GM13977 (cell line): ENCODE measurements at regions not wholly inside any gene's neighbourhood (a gene's known extent, or its start where the extent isn't known, plus 50 kb on each side); places are given as distances from the start of the nearest gene placed in this dataset.
"Not testable (repeated sequence)": the region's sequence is repeated elsewhere in the genome, so short reads cannot be mapped to it uniquely, and the experiment has no call there.

Experiments
- DNase-seq: peaks from one replicate; pipeline ENCODE4 v3.0.0; 2012; ENCODE audit warnings: low spot score
- in situ Hi-C: fragments of 300-500 bp; cut with MboI; formaldehyde crosslinking; loops from one replicate; pipeline ENCODE4 v1.12.0; 2022; ENCODE audit warnings: low sequenced_read_pairs, low pct_unique_long_range_greater_than_20kb, mixed read lengths, inconsistent platforms; ENCODE audit not compliant: unreplicated experiment
- TF ChIP-seq, protein P1 (sequence below): IDR thresholded peaks from 2 replicates; pipeline ENCODE4 v1.5.1; 2012; ENCODE audit warnings: mild to moderate bottlenecking, control low read depth; ENCODE audit not compliant: insufficient read depth; ENCODE audit errors: extremely low read depth, missing control alignments

DNA sequence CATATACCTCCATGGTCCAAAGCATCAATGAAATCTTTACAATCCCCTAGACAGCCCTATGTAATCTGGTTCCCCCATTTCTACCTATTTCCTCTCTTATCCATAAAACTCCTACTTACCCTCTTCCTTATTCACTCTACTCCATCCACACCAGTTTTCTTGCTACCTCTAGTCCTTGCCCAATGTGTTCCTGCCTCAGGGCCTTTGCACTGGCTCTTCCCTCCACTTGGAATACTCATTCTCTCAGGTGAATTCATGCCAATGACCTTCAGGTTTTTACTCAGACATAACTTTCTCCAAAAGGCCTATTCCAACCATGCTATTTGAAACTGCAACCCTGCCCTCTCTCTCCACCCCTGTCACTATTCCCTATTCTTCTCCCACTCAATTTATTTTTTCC, 138.7 kb upstream of the KRR1 start:
- TF ChIP-seq, protein P1, sequence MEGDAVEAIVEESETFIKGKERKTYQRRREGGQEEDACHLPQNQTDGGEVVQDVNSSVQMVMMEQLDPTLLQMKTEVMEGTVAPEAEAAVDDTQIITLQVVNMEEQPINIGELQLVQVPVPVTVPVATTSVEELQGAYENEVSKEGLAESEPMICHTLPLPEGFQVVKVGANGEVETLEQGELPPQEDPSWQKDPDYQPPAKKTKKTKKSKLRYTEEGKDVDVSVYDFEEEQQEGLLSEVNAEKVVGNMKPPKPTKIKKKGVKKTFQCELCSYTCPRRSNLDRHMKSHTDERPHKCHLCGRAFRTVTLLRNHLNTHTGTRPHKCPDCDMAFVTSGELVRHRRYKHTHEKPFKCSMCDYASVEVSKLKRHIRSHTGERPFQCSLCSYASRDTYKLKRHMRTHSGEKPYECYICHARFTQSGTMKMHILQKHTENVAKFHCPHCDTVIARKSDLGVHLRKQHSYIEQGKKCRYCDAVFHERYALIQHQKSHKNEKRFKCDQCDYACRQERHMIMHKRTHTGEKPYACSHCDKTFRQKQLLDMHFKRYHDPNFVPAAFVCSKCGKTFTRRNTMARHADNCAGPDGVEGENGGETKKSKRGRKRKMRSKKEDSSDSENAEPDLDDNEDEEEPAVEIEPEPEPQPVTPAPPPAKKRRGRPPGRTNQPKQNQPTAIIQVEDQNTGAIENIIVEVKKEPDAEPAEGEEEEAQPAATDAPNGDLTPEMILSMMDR: no peak
- in situ Hi-C loops: no loop called here
- DNase-seq: no peak

DNA sequence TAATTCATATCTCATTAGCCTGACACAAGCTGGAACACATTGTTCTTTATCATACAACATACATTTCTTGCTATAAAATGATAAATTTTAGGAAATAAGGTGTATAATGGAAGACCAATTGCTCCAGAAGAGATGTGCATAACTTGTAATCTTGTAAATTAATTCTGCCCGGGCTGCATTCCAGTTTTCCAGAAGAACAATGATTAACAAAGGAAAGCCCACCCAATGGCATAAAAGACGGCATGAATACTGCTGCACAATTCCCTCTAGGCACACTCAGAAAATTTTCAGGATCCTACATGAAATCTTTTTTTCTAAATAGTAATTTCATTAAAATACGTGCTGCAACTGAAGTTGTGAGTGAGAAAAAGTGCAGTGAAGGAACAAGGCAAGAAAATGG, 137.4 kb upstream of the KRR1 start:
- TF ChIP-seq, protein P1: no peak
- in situ Hi-C loops: no loop called here
- DNase-seq: no peak

DNA sequence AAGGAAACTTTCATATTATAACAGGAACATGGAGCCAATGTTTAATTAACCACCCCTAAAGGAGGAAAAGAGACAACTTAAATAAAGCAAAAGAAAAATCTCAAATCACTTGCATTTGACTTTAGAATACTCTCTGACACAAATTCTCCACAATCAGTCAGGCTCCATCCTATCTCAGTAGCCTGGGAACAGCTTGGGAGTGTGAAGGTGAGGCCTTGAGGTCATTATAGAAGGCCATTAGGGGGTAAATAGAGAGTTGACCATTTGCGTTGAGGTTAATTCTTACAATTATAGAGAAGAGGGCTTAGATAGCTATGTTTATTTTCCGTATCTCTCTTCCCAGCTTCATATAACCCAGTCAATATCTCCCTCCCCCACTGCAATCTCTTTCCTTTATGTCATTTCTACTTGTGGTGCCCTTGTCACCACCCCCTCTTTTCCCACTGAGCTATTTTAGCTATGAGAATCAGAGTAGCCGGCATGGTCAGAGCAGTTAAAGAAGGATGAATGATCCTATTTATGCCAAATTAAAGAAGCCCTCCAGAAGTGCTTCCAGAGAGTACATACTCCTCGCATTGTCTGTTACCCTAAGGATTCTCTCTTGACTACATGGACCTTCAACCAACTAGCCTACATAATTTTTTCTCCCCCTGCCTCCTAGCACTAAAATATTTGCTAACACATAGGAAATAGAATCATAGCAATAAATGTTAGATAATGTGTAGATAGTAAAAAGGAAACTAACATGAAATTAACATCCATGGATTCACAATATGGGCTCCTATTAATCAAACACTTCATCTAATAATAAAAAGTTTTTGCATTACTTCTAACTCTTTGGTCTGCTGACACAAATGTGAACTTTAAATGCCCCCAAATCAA, 135.2 kb upstream of the KRR1 start:
- TF ChIP-seq, protein P1: no peak
- no peak for DNase-seq
- in situ Hi-C loops: no loop called here

DNA sequence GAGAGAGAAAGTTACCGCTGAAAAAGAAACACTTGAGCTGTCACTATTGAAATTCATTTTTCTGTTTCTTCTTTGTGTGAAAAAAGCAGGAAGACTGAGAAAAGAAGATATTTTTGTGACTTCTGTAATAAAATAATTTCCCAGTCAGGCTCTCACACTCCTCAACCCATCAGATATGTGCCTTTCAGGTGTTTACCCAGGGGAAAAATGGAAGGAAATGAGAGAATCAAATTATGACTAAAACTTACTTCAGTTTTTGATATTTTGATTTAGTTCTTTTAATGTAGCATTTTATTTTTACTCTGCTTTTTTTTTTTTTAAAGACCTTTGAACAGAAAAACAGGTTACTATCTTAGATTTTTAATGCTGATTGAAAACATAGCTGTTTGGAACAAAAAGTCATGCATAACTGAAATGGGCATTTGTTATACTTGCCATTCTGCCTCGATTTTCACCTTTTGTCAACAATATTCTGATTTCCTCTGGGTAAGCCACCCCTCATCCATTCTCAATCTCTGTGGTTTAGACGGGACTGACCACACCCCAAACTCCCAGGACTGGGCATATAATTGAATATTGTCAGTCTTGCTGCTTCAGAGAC, 133.2 kb upstream of the KRR1 start:
- DNase-seq: no peak
- in situ Hi-C loops: no loop called here
- TF ChIP-seq, protein P1: no peak

DNA sequence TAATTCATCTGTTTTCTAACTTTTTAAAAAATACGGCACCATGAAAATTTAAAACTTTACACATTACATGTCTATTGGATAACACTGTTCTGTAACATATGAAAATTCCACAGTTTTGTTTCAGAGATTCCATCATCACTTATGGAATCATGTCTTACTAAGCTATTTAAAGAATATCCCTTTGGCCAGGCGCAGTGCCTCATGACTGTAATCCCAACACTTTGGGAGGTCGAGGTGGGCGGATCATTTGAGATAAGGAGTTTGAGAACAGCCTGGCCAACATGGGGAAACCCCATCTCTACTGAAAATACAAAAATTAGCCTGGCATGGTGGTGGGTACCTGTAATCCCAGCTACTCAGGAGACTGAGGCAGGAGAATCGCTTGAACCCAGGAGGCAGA, 131.7 kb upstream of the KRR1 start:
- DNase-seq, in situ Hi-C loops: not testable (repeated sequence)

DNA sequence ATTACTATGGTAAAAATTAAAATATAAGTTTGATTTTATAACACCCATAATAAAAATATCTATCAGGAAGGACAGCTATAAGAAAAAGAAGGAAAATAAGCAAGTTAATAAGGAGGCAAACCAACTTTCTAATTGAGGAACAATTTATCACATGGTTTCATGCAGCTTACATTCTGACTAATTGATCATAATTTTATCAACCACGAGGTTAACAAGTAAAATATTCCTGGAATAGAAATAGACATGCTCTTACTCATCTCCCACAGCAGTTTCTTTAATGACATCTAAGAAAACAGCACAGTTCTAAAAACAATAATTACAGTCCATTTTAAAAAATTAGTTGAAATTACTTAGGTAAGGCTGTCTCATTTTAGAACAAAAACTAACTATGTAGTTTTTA, 130.8 kb upstream of the KRR1 start:
- TF ChIP-seq, protein P1: no peak
- in situ Hi-C loops: no loop called here
- no peak for DNase-seq
